ENCODE measurements at regions not wholly inside any gene's neighbourhood (a gene's known extent, or its start where the extent isn't known, plus 50 kb on each side); places are given as distances from the start of the nearest gene placed in this dataset.
"Not testable (repeated sequence)": the region's sequence is repeated elsewhere in the genome, so short reads cannot be mapped to it uniquely, and the experiment has no call there.

DNA sequence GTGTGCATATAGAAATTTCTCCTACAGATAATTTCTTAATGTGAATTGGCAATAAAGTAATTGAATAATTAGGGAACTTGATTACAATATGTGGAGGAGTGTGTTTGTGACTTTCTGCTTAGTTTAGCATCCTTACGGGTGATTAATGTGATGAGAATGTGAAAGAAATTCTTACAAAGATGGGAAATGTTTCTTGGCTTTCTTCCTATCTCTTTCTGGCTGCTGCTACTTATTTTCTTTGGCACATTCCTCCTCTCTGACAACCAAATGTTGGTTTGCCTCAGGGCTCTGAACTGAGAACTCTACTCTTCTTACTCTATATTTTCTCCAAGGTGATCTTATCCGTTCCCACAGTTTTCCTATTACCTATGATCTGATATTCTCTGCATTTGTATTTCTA lies 300.1 kb downstream of the TBC1D4 start:
- POLR2A ChIA-PET = no interaction called here
- CTCF ChIA-PET = no interaction called here

DNA sequence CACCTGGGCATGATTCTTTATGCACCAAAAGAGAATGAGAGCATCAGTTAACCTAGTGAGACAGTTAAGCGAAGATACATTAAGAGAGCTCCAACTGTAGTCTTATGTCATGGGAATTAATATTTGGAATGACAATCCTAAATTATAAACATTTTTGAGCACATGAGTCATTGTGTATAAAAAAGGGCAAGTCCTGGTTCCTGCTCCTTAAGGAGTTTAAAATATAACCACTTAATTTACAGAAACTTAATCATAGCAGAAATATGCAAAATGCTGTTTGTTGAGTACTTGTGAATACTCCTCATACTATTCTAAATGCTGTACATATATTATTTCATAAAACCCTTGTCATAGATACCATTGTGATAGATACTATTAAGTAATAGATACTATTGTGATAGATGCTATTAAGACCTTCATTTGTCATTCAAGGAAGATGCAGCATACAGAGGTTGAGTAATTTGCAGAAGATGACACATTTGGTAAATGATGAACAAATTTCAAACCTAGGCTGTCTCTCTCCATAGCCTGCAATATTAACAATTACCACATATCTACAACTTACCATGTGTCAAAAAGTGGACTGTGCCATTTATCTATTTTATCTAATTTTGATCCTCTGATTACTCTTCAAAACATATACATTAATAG lies 301.0 kb downstream of the TBC1D4 start:
- CTCF ChIA-PET = no interaction called here
- POLR2A ChIA-PET = no interaction called here

DNA sequence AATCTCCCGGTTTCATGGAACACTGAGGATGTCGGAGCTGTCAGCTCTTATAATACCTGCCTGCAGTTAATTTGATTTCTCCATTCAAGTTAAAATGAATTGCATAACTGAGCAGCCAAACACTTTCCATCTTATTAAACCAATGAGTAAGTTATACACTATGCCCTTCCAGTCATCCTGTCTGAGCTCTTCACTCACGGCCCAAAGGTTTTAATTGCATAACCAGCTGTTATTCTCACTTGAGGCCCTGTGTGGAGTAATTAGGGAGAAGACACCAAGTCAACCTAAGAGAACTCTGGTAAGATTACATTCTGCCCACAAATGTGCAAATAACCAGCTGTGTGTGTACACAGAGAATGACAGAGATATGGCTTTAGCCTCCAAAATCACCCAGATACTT lies 303.5 kb downstream of the TBC1D4 start:
- POLR2A ChIA-PET = no interaction called here
- CTCF ChIA-PET = no interaction called here

DNA sequence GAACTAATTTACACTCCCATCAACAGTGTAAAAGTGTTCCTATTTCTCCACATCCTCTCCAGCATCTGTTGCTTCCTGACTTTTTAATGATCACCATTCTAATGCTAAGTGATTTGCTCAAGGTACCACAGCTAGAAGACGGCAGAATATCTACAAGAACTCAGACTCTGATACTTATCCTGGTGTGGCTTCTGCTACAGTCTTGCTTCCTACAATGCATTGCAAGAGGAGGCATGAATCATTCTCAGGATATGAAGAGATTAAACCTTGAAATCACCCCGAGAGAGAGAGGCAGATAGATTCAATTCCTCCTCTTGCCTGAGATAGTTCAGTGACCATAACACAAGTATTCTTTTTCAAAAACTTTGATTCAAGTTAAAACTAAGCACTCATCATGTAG lies 306.4 kb downstream of the TBC1D4 start:
- POLR2A ChIA-PET = no interaction called here
- CTCF ChIA-PET = no interaction called here

DNA sequence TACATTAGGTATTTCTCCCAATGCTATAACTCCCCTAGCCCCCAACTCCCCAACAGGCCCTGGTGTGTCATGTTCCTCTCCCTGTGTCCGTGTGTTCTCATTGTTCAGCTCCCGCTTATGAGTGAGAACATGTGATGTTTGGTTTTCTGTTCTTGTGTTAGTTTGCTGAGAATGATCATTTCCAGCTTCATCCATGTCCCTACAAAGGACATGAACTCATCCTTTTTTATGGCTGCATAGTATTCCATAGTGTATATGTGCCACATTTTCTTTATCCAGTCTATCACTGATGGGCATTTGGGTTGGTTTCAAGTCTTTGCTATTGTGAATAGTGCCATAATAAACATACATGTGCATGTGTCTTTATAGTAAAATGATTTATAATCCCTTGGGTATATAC lies 306.9 kb downstream of the TBC1D4 start:
- CTCF ChIA-PET, POLR2A ChIA-PET: not testable (repeated sequence)

DNA sequence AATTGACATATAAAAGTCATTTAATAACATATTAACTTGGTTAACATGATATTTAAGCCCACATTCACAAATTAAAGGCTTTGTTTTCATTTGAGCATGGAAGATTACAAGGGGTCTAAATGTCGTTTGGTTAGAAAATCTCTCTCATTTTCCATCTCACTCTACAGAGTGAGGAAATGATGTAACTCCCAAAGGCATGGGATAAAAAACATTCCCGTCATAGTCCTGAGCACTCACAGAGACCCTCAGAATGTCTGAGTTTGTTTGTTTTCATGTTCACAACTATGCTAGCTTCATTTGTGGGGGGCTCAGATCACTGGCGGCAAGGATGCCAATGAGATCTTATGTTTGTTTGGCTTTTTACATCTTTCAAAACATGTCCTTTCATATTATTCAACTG lies 307.5 kb downstream of the TBC1D4 start:
- ChIA-PET CTCF (no interaction called here), POLR2A (no interaction called here)

DNA sequence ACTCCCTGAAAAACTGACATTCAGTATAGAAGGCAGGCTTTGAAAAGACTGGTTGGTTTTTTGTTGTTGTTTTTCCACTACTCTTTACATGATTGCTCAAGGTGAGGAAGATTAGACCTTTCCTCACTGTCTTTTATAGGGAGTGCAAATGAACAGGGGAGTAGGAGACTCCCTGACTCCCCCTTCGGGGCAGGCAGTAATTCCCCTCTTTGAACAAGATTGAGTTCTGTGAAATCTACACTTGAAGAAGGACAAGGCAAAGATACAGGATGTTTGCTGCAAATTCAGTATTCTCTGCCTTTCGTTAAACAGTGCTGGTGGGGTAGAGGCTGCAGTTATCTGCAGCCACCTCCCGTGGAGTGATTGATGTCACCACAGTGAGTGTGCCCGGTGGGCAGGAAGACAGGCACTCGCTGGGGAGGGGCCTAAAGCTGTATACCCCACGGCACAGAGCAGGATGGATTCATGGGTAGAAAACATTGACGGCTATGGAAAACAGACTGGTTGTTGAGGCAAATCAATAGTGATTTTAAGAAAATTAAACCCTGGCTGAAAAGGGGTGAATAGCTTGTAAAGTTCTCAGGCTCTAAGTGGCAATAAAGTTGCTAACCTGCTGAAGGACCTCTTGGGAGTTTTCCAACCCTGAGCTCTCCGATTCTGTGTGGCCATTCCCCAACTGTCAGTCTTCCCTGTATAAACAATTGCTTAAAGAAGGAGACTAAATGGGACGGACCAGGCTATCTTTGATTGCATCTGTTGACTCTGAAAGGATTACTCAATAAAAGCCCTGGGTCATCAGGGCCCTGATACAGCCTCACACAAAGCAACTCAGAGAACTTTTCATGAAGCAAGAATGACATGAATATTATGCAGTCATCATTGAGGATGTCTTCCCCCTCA lies 308.3 kb downstream of the TBC1D4 start:
- ChIA-PET CTCF (no interaction called here), POLR2A (no interaction called here)

DNA sequence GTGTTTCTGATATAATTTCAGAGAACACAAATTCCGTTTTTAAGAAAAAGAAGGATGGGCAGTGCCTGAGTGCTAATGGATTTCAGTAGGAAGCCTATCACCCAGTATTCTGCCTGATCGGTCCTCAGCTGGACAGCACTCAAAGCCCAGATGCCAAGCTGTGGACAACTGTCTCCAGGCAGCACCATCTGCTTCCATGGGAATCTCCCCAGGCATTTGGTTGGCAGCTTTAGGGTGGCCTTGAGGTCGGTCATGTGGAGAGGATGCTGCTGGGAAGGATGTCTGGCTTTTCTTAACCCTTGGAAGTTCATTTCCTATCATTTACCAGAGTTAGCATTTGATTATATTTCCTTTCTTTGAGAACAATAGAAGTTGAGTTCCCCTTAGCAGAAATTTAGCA lies 311.7 kb downstream of the TBC1D4 start:
- CTCF ChIA-PET = no interaction called here
- POLR2A ChIA-PET = no interaction called here

DNA sequence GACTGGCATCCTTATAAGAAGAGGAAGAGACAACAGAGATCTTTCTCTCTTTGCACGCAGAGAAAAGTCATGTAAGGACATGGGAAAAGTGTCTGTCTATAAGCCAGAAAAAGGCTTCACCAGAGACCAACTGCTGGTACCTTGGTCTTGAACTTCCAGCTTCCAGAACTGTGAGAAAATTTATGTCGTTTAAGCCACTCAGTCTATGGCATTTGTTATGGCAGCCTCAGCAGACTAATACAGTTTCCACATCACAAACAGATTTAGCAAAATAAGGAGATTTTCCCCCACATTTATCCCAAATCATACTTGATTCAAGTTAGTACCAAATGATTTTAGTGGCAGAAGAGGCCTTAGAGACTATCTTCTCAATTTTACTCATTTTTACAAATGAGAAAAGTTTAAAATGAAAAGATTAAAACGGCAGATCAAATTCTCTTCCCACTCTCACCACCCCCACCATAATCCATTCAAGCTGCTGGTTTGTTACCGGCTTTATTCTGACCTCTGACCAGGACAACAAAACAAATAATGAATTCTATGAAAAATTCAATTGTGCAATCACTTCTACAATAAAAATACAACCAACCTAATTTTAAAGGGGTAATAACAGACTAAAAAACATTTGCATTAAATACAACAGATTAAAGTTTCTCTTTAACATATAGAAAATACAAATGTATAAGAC lies 316.3 kb downstream of the TBC1D4 start:
- ChIA-PET POLR2A (no interaction called here), CTCF (no interaction called here)

DNA sequence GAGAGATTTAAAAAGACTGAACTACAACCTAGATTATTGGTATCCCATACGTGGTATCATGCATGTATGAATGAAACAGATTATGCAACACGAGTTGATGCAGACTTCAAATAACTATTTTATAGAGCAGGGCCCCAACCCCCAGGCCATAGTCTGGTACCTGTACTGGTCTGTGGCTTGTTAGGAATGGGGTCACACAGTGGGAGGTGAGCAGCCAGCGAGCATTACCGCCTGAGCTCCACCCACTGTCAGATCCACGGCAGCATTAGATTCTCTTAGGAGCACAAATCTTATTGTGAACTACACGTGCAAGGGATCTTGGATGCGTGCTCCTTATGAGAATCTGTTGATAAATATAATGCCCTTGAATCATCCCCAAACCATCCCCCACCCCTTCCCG lies 320.2 kb downstream of the TBC1D4 start:
- ChIA-PET CTCF (no interaction called here), POLR2A (no interaction called here)

DNA sequence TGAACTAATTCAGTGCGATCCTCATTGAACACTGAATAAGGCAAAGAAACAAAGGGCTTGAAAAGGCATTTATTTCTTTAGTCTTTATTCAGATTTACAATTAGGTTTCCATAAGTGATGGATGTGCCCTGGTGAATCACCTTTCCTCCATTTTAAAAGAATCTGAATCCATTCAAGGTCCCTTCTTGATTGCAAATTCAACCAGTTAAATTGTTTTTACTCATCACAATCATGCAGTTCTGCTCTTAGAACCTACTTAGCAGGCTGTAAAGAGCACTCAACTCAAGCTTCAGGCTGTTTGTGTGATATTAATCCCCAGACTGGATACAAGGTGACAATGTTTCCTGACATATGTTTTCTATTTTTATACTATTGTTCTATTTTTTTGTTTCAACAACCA lies 321.0 kb downstream of the TBC1D4 start:
- CTCF ChIA-PET = no interaction called here
- POLR2A ChIA-PET = no interaction called here

DNA sequence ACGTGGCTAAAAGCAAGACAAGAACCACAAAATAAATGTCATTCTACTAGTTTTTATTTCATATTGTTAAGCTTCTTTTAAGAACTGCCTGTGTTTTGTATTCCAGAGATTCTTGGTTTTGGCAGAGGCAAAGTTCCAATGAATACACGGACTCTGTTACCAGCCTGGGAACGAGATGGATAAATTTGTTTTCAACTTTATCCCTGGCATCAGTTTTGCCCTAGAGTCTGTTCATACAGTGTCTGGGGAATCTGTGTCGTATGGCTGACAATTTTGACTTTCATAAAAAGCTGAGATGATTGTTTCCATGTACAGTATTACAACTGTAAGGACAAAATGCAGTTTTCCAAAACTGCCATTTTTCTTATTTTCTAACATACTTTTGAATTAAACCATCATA lies 327.6 kb downstream of the TBC1D4 start:
- ChIA-PET CTCF (no interaction called here), POLR2A (no interaction called here)

DNA sequence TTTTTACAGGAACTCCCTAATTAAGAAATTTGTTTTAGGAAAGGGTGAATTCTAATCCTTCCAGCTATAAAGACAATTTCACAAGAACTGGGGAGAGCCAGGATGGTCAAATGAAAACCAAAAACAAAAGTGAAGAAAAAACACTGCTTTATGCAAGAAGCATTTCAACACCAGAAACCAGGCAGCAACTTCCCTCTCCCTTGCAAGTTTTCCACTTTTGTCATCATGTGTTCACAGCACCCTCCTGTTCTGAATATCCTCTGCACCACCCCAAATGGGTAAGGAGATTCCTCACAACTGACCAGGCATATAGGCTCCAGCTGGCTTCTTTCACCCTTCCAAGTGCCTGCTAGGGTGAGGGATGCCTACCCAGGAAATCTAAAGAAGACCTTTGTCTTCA lies 328.1 kb downstream of the TBC1D4 start:
- ChIA-PET POLR2A (no interaction called here), CTCF (interaction anchor here (0.7 kb wide), 1 partner anchor 60 kb away, joined by 3 read pairs; no protein-coding TSS in a partner anchor)

DNA sequence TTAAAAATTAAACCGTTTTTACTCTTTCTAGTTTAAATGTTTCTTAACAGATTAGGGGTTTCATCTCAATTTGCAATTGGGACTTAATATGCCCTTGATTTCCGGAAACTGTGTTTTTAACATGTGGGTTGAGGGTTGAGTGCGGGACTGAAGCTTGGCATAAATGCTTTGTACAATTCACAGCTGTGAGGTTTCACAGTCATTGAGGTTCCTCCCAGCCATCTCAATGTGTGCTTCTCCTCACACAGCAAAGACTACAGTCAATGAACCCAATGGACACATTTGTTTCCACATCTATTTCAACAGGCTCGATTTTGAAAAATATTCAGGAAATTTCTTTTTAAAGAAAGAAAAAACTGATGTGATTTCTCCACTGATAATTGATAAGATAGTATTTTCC lies 328.6 kb downstream of the TBC1D4 start:
- CTCF ChIA-PET = interaction anchor here (0.7 kb wide), 1 partner anchor 59 kb away, joined by 3 read pairs; no protein-coding TSS in a partner anchor
- POLR2A ChIA-PET = no interaction called here

DNA sequence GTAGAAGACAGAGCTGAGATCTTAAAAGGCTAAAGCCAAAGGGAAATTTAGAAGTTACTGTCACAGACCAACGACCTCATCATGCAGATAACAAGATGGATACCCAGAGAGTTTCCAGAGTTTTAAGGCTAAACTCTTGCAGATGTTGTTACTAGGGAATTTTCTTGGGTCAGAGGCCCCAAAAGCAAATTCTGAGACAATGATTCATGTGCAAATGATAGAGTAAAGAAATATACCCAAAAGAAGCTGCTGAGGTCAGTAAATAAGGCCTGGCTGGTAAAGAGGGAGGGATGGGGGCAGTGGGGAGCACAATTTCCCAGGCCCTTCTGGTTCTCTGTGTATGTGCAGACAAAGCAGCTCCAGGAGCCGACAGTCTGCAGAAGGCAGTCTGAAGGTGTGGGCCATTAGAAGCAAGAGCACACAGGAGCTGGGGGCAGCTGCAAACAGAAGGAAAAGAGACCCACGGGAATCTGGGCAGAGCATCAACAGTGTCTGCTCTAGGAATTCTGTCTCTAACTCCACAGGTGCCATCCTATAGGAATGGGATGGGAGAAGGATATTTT lies 330.8 kb downstream of the TBC1D4 start:
- ChIA-PET POLR2A (no interaction called here), CTCF (no interaction called here)

DNA sequence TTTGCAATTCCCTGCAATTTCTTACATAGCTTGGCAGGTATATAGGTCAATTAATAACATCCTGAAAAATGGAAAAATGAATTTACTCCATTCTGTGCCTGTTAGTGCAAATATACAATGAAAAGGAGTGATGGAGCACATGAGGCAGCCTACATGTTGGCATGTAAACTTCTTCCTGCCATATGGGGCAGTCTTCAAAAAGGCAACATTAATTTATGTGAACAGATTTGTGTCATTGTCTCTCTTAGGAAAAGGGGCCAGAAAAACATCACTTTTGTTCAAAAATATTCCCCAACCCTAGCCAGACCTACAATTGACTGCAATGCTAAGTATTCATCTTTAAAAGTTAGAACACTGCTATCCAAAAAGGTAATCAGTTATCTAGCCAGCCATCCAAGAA lies 332.2 kb downstream of the TBC1D4 start:
- ChIA-PET CTCF (interaction anchor here (0.6 kb wide), 1 partner anchor 89 kb away, joined by 5 read pairs; no protein-coding TSS in a partner anchor), POLR2A (no interaction called here)

DNA sequence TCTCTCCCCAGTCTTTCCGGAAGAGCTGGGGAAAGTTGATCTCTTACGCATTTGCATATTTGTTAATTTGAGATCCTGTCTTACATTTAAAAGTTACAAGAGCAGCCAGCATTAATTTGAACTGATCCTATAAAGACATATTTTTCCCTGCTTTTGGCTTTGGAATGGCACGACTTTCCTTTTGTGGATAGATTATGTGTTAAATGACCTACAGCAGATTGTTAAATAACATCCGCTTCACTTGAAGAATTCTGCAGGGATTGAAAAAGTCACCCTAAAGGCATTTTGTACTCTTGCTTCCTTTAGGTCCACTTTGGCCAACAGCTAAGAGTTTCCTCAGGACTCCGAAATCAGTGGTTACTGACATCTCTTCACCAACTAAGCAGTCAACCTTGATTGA lies 334.0 kb downstream of the TBC1D4 start:
- ChIA-PET CTCF (no interaction called here), POLR2A (no interaction called here)

DNA sequence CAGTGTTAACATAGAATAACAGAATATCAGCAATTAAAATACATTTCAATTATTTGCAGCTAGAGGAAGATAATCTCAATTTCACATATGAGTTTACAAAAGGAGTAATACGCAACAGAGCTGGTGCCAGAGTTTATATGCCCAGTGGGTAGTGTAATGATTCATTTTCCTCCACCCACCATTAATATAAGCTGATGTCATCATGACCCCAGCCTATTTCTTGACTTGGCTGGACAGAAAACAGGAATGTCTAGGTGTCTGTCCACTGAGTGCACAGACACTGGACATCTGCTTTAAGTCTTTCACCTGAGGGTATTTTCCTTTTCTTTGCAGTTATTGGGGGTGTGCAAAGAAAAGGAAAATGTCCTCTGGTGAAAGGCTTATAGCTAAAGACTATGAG lies 335.5 kb downstream of the TBC1D4 start:
- ChIA-PET CTCF (interaction anchor here (0.6 kb wide), 1 partner anchor 1177 kb away, joined by 3 read pairs; no protein-coding TSS in a partner anchor), POLR2A (no interaction called here)

DNA sequence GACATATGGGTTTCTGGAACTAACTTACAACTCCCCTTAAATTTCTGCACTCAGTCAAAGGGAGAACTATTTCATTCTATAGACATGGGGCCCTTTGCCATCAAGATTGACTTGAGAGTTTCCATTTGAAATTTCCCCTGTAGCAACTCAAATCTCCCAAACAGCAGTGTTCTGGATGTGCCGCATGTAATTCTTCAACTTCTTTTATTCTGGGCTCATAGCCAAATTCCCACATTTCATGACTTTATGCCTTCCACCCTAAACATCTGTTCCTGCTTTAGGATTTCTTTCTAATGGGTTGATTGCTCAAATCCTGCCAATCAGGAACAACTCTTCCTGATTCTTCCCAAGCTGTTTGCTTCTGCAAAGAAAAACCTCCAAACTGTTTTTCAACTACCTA lies 336.0 kb downstream of the TBC1D4 start:
- CTCF ChIA-PET = no interaction called here
- POLR2A ChIA-PET = no interaction called here

DNA sequence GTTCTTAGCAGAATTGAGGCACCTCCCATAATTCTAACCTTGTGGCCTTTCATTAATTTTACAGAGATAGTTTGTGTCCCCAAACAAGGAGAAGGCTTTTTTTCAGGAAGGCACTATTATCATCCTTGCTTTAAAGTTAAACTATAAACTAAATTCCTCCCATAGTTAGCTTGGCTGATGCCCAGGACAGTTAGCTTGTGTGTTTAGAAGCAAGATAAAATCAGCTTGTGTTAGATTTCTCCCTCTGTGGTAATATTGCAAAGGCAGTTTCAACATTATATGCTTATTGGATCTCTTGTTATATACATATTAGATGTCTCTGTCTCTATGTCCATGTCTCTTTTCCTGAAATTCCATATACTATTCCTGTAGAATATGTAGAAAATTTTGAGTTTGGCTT lies 342.7 kb downstream of the TBC1D4 start:
- CTCF ChIA-PET = no interaction called here
- POLR2A ChIA-PET = no interaction called here

Measured in activated CD8-positive, alpha-beta memory T cell treated with anti-CD3 and anti-CD28 coated beads for 36 hours (primary cell).